Type B pancreatic cell (in vitro differentiated cells): ENCODE measurements at regions not wholly inside any gene's neighbourhood (a gene's known extent, or its start where the extent isn't known, plus 50 kb on each side); places are given as distances from the start of the nearest gene placed in this dataset.

Experiments
- DNase-seq: peaks from one replicate; pipeline ENCODE4 v3.0.0; 2021; ENCODE audit warnings: mixed read lengths; ENCODE audit not compliant: unreplicated experiment; ENCODE audit errors: extremely low spot score
- H3K27ac Mint-ChIP-seq: 2 replicates; pipeline ENCODE4 v1.8.0; 2021; ENCODE audit warnings: mild to moderate bottlenecking, mixed read lengths
- H3K27me3 Mint-ChIP-seq: 2 replicates; pipeline ENCODE4 v1.8.0; 2021; ENCODE audit warnings: mixed read lengths
- H3K36me3 Mint-ChIP-seq: 2 replicates; pipeline ENCODE4 v1.8.0; 2021; ENCODE audit warnings: mixed read lengths
- H3K4me1 Mint-ChIP-seq: one replicate; pipeline ENCODE4 v1.8.0; 2021; ENCODE audit warnings: mixed read lengths; ENCODE audit not compliant: unreplicated experiment
- H3K4me3 Mint-ChIP-seq: 2 replicates; pipeline ENCODE4 v1.8.0; 2021; ENCODE audit warnings: mild to moderate bottlenecking, mixed read lengths
- H3K9me3 Mint-ChIP-seq: 2 replicates; pipeline ENCODE4 v1.8.0; 2021; ENCODE audit warnings: mixed read lengths
- CTCF ChIP-seq: fragments of 200-600 bp; sonication (generic); conservative IDR thresholded peaks from 2 replicates; pipeline ENCODE4 v1.5.0; 2021; ENCODE audit warnings: antibody characterized with exemption, mild to moderate bottlenecking

GRCh38 chr21:35333831-35334618 is 284.9 kb upstream of the RUNX1 start:
- Mint-ChIP-seq H3K27me3 (peaks cover 3% of the 10 kb centered on the region), H3K9me3 (peaks cover 4% of the 10 kb centered on the region), H3K4me3 (no peak overlapping the region), H3K4me1 (no peaks in the 10 kb centered on the region), H3K27ac (no peak overlapping the region), H3K36me3 (no peaks in the 10 kb centered on the region)
- TF ChIP-seq CTCF = no peak
- no peak for DNase-seq

GRCh38 chr21:35332841-35333426 is 283.8 kb upstream of the RUNX1 start:
- H3K4me3 Mint-ChIP-seq = no peak overlapping the region
- H3K27me3 Mint-ChIP-seq = peaks cover under 1% of the 10 kb centered on the region
- peaks cover 3% of the 10 kb centered on the region for H3K9me3 Mint-ChIP-seq
- H3K36me3 Mint-ChIP-seq = no peaks in the 10 kb centered on the region
- H3K27ac Mint-ChIP-seq = no peak overlapping the region
- no peak for DNase-seq
- no peak for TF ChIP-seq CTCF
- H3K4me1 Mint-ChIP-seq = no peaks in the 10 kb centered on the region

GRCh38 chr21:35329940-35330660 is 281.0 kb upstream of the RUNX1 start:
- DNase-seq = no peak
- H3K36me3 Mint-ChIP-seq = no peaks in the 10 kb centered on the region
- no peak overlapping the region for H3K27ac Mint-ChIP-seq
- H3K4me1 Mint-ChIP-seq = no peaks in the 10 kb centered on the region
- TF ChIP-seq CTCF = no peak
- H3K9me3 Mint-ChIP-seq = no peaks in the 10 kb centered on the region
- H3K27me3 Mint-ChIP-seq = no peaks in the 10 kb centered on the region
- no peak overlapping the region for H3K4me3 Mint-ChIP-seq

GRCh38 chr21:35328856-35329455 is 279.9 kb upstream of the RUNX1 start:
- no peak for TF ChIP-seq CTCF
- H3K4me1 Mint-ChIP-seq = no peaks in the 10 kb centered on the region
- no peaks in the 10 kb centered on the region for H3K27me3 Mint-ChIP-seq
- H3K27ac Mint-ChIP-seq = no peak overlapping the region
- H3K9me3 Mint-ChIP-seq = no peaks in the 10 kb centered on the region
- H3K4me3 Mint-ChIP-seq = no peak overlapping the region
- DNase-seq = no peak
- no peaks in the 10 kb centered on the region for H3K36me3 Mint-ChIP-seq

GRCh38 chr21:35326677-35327076 is 277.6 kb upstream of the RUNX1 start:
- Mint-ChIP-seq H3K4me3 (no peak overlapping the region), H3K36me3 (no peaks in the 10 kb centered on the region), H3K9me3 (peaks cover 7% of the 10 kb centered on the region), H3K27ac (no peak overlapping the region), H3K27me3 (peaks cover 6% of the 10 kb centered on the region), H3K4me1 (no peaks in the 10 kb centered on the region)
- no peak for TF ChIP-seq CTCF
- DNase-seq = no peak
